Limb (tissue), 2 donors: ENCODE measurements at regions not wholly inside any gene's neighbourhood (a gene's known extent, or its start where the extent isn't known, plus 50 kb on each side); places are given as distances from the start of the nearest gene placed in this dataset.

ENCODE experiments used
- DNase-seq, 2 donors: peaks; one replicate each; pipeline ENCODE4 v3.0.0-alpha.2; 2016; ENCODE audit errors: extremely low spot score in 2 of 2

GRCh38 chr5:4258170-4258569, 662.5 kb downstream of the IRX1 start:
- no peak for DNase-seq

GRCh38 chr5:4271193-4271592, 675.6 kb downstream of the IRX1 start:
- DNase-seq: no peak

- no peak for DNase-seq
Measured at GRCh38 chr5:4275232-4275631, 679.6 kb downstream of the IRX1 start.

GRCh38 chr5:4294878-4295277, 699.2 kb downstream of the IRX1 start:
- DNase-seq: no peak

- peak; percentile 61 to 80 for DNase-seq
Measured at GRCh38 chr5:4295663-4296339, 700.2 kb downstream of the IRX1 start.

GRCh38 chr5:4306057-4306456, 710.4 kb downstream of the IRX1 start:
- DNase-seq: no peak

GRCh38 chr5:4309026-4309425, 713.4 kb downstream of the IRX1 start:
- DNase-seq: no peak

- DNase-seq: no peak
Measured at GRCh38 chr5:4313138-4313537, 717.5 kb downstream of the IRX1 start.

- no peak for DNase-seq
Measured at GRCh38 chr5:4319478-4320128, 724.0 kb downstream of the IRX1 start.

GRCh38 chr5:4330327-4330726, 734.7 kb downstream of the IRX1 start:
- no peak for DNase-seq

GRCh38 chr5:4335078-4335477, 739.4 kb downstream of the IRX1 start:
- DNase-seq: no peak

- DNase-seq: no peak
Measured at GRCh38 chr5:4337519-4337918, 741.9 kb downstream of the IRX1 start.

GRCh38 chr5:4339949-4340348, 744.3 kb downstream of the IRX1 start:
- no peak for DNase-seq

GRCh38 chr5:4345850-4346249, 750.2 kb downstream of the IRX1 start:
- no peak for DNase-seq

GRCh38 chr5:4348423-4348822, 752.8 kb downstream of the IRX1 start:
- no peak for DNase-seq

- DNase-seq: no peak
Measured at GRCh38 chr5:4348919-4349318, 753.3 kb downstream of the IRX1 start.

GRCh38 chr5:4356201-4356600, 760.6 kb downstream of the IRX1 start:
- no peak for DNase-seq

GRCh38 chr5:4359847-4360246, 764.2 kb downstream of the IRX1 start:
- DNase-seq: no peak

GRCh38 chr5:4361753-4362152, 766.1 kb downstream of the IRX1 start:
- peak in 1 of 2 donors; percentile 10 for DNase-seq

- DNase-seq: no peak
Measured at GRCh38 chr5:4362411-4362810, 766.8 kb downstream of the IRX1 start.

GRCh38 chr5:4363045-4363444, 767.4 kb downstream of the IRX1 start:
- DNase-seq: no peak

GRCh38 chr5:4366628-4367027, 771.0 kb downstream of the IRX1 start:
- DNase-seq: no peak

- no peak for DNase-seq
Measured at GRCh38 chr5:4370218-4370617, 769.9 kb upstream of the ADAMTS16 start.
